GM12891 (cell line): ENCODE measurements at regions not wholly inside any gene's neighbourhood (a gene's known extent, or its start where the extent isn't known, plus 50 kb on each side); places are given as distances from the start of the nearest gene placed in this dataset.

Experiments used
- DNase-seq: peaks from one replicate; pipeline ENCODE4 v3.0.0; 2011; ENCODE audit warnings: low spot score; ENCODE audit not compliant: insufficient read length
- FAIRE-seq: peaks from 2 replicates; lab custom pipeline; 2011; peaks lifted over from hg19 to GRCh38; lab: Jason Lieb, UNC
- PAX5 ChIP-seq: IDR thresholded peaks from 2 replicates; pipeline ENCODE4 v1.6.1; 2011; ENCODE audit warnings: low read length, moderate library complexity, mild to moderate bottlenecking; ENCODE audit not compliant: insufficient read depth, severe bottlenecking
- POLR2A ChIP-seq: IDR thresholded peaks from 2 replicates; pipeline ENCODE4 v1.6.1; 2011; ENCODE audit warnings: low read depth, low read length, control low read depth
- POLR2AphosphoS5 ChIP-seq: IDR thresholded peaks from 2 replicates; pipeline ENCODE4 v1.6.1; 2011; ENCODE audit warnings: low read depth, low read length, control low read depth
- POU2F2 ChIP-seq: IDR thresholded peaks from 2 replicates; pipeline ENCODE4 v1.6.1; 2011; ENCODE audit warnings: low read depth, mild to moderate bottlenecking, control low read depth, low read length, moderate library complexity
- SPI1 ChIP-seq: IDR thresholded peaks from 2 replicates; pipeline ENCODE4 v1.6.1; 2011; ENCODE audit warnings: low read depth, low read length, control low read depth
- TAF1 ChIP-seq: IDR thresholded peaks from 2 replicates; pipeline ENCODE4 v1.6.1; 2011; ENCODE audit warnings: low read depth, low read length, control low read depth

- no peak for DNase-seq
- FAIRE-seq, result no peak
- no peak for TF ChIP-seq POLR2A
- TF ChIP-seq POU2F2, result no peak
- no peak for TF ChIP-seq TAF1
- TF ChIP-seq POLR2AphosphoS5, result no peak
- TF ChIP-seq SPI1, result no peak
- TF ChIP-seq PAX5, result no peak
Measured at GRCh38 chr16:6835941-6836340, 496.7 kb upstream of the RBFOX1 start.

GRCh38 chr16:6835516-6835915 lies 497.1 kb upstream of the RBFOX1 start:
- FAIRE-seq (no peak), DNase-seq (no peak)
- no peak for TF ChIP-seq PAX5
- no peak for TF ChIP-seq POU2F2
- TF ChIP-seq SPI1, result no peak
- TF ChIP-seq POLR2A, result no peak
- TF ChIP-seq TAF1, result no peak
- no peak for TF ChIP-seq POLR2AphosphoS5

GRCh38 chr16:6828690-6829089 lies 504.0 kb upstream of the RBFOX1 start:
- TF ChIP-seq POLR2AphosphoS5, result no peak
- no peak for TF ChIP-seq TAF1
- no peak for TF ChIP-seq POU2F2
- TF ChIP-seq PAX5, result no peak
- no peak for TF ChIP-seq POLR2A
- no peak for DNase-seq
- no peak for FAIRE-seq

- TF ChIP-seq POLR2AphosphoS5 (no peak), TAF1 (no peak), SPI1 (no peak), POU2F2 (no peak), PAX5 (no peak), POLR2A (no peak)
Measured at GRCh38 chr16:6827931-6828330, 504.7 kb upstream of the RBFOX1 start.

GRCh38 chr16:6827267-6827666 lies 505.4 kb upstream of the RBFOX1 start:
- no peak for TF ChIP-seq POLR2AphosphoS5
- TF ChIP-seq POU2F2, result no peak
- TF ChIP-seq TAF1, result no peak
- TF ChIP-seq SPI1, result no peak
- TF ChIP-seq PAX5, result no peak
- no peak for TF ChIP-seq POLR2A
- no peak for DNase-seq
- FAIRE-seq, result no peak

More at GRCh38 chr16:6827931-6828330, 504.7 kb upstream of the RBFOX1 start:
- FAIRE-seq (no peak), DNase-seq (no peak)

GRCh38 chr16:6822041-6822440 lies 510.6 kb upstream of the RBFOX1 start:
- no peak for FAIRE-seq
- no peak for DNase-seq
- TF ChIP-seq SPI1 (no peak), TAF1 (no peak), PAX5 (no peak), POLR2A (no peak), POU2F2 (no peak), POLR2AphosphoS5 (no peak)

- DNase-seq (no peak), FAIRE-seq (no peak)
- no peak for TF ChIP-seq POU2F2
- no peak for TF ChIP-seq TAF1
- no peak for TF ChIP-seq PAX5
- TF ChIP-seq POLR2AphosphoS5, result no peak
- TF ChIP-seq POLR2A, result no peak
- no peak for TF ChIP-seq SPI1
Measured at GRCh38 chr16:6804461-6804860, 528.2 kb upstream of the RBFOX1 start.

- FAIRE-seq (no peak), DNase-seq (no peak)
- no peak for TF ChIP-seq POU2F2
- TF ChIP-seq SPI1, result no peak
- TF ChIP-seq TAF1, result no peak
- no peak for TF ChIP-seq POLR2A
- no peak for TF ChIP-seq POLR2AphosphoS5
- TF ChIP-seq PAX5, result no peak
Measured at GRCh38 chr16:6803176-6803575, 529.5 kb upstream of the RBFOX1 start.

- DNase-seq (no peak), FAIRE-seq (no peak)
- TF ChIP-seq SPI1 (no peak), TAF1 (no peak)
Measured at GRCh38 chr16:6797223-6797622, 535.4 kb upstream of the RBFOX1 start.

- no peak for TF ChIP-seq TAF1
- no peak for TF ChIP-seq POLR2AphosphoS5
- TF ChIP-seq POLR2A, result no peak
- TF ChIP-seq SPI1, result no peak
- TF ChIP-seq PAX5, result no peak
- TF ChIP-seq POU2F2, result no peak
- no peak for DNase-seq
- no peak for FAIRE-seq
Measured at GRCh38 chr16:6777624-6778023, 555.0 kb upstream of the RBFOX1 start.

GRCh38 chr16:6775712-6776111 lies 556.9 kb upstream of the RBFOX1 start:
- DNase-seq (no peak), FAIRE-seq (no peak)
- TF ChIP-seq POLR2A (no peak), PAX5 (no peak), TAF1 (no peak), POLR2AphosphoS5 (no peak), POU2F2 (no peak), SPI1 (no peak)
